ENCODE measurements at regions not wholly inside any gene's neighbourhood (a gene's known extent, or its start where the extent isn't known, plus 50 kb on each side); places are given as distances from the start of the nearest gene placed in this dataset.

DNA sequence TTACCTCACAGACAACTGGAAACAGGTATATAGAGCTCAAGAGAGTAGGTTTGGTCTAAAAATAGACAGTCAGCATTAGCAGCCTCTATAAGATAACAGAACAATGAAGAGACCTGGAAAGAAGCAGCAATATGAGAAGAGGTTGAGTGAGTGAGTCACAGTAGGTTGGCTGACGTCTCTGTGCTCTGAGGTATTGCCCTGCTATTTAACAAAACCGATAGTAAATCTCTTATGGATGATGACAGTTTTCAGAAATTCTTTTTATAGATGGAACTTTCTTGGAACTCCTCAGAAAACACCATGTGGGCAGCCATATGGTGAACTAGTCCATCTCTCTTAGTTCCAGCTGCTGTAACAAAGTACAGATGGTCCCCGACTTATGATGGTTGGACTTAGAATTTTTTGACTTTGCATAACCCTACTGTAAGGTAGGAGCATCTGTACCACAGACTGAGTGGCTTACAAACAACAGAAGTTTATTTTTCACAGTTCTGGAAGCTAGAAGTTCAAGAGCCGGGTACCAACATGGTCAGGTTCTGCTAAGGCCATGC is 123.5 kb downstream of the MBD2 start:
- DNase-seq (ENCODE audit: low read depth, low spot score) = no peak

DNA sequence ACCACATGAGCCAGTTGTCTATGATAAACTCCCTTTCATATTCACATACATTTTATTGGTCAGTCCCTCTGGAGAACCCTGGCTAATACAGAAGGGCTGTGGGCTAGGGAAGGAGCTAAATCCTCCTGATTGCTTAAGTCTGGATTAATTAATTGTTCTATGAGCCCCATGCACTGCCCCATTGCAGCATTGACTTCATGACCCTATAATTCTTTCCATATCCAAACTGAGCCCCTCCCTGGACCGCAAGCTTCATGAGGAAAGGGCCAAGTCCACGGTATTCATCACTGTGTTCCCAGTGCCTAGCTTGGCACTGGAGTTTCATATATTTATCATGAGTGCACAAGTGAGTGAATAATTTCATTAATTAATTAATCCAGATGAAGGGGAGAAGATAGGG is 124.0 kb downstream of the MBD2 start:
- no peak for DNase-seq (ENCODE audit: low read depth, low spot score)

DNA sequence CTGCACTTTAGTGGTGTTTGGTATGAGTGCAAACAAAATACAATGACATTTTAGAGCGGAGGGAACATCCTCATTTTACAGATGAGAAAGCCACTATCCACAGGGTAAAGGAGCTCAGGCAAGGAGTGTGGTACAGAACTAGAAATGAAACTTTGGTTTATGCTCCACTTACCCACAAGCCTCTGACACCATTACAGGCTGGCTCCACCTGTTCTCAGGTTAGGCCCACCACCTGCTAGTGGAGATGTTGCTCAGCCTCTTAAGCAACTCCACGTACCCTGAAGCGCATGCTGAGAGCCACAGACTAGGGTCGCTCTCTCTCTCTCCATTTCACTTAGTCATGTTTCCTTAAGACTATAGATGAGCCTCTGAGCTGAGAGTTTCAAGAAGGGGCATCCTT is 130.0 kb downstream of the MBD2 start:
- no peak for DNase-seq (ENCODE audit: low read depth, low spot score)

DNA sequence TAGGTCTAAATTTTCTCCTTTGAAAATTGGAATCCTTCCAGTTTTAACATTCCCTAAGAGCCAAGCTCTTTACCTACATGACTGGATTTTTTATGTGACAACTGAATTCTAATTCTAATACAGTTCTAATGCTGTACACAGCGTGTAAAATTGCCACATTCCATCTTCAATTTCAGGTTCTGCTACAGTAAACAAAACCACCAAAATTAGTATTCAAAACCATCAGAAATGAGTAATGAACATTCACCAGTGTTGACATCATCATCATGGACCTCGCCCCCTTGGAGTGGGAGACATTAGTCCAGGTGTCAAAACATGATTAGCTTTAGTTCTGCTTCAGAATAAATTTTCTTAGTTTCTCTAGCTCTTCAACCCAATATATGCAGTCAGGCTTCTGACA is 133.6 kb downstream of the MBD2 start:
- no peak for DNase-seq (ENCODE audit: low read depth, low spot score)

DNA sequence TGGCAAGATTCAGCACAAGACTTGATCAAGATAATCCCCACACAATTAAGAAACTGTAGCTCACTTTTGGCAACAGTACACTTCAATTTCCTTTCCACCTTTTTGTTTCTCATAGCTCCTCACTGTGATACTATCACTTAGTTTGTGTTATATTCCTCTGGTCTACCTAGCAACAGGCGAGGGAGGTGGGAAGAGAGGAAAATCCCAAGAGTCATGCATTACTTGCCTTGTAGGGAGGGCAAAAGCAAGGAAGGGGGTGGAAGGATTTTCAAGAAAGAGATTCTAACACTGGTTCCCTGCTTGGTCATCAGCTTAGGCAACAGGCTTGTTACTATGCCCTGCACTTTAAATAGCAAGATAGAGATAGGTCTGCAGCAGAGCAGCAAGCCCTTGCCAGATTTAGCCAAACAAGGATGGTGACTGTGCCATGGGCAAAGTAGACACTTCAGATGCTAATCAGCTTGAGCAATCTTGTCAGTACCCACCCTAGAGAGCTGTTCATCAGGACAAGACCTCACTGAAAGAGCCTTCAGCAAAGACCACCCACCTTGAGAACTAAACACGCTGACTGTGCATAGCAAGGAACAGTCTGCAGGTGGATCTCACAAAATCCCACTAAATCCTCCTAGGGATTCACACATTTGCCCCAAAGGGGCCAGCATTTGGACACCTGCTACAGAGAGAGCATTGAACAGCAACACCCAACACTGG is 134.6 kb downstream of the MBD2 start:
- no peak for DNase-seq (ENCODE audit: low read depth, low spot score)

DNA sequence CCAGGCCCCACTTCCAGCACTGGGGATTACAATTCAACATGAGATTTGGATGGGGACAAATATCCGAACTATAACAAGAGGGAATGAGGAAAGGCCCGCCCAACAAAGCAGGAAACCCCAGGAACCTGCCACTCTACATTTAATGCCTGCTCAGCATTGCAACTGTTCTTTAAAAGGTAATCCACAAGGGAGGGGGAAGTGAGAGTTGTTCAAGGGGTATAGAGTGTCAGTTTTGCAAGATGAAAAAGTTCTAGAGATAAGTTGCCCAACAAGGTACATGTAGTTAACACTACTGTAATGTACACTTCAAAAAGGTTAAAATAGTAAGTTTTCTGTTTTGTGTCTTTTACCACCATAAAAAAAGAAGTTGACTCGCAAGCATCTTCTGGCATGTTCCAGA is 137.6 kb downstream of the MBD2 start:
- no peak for DNase-seq (ENCODE audit: low read depth, low spot score)

DNA sequence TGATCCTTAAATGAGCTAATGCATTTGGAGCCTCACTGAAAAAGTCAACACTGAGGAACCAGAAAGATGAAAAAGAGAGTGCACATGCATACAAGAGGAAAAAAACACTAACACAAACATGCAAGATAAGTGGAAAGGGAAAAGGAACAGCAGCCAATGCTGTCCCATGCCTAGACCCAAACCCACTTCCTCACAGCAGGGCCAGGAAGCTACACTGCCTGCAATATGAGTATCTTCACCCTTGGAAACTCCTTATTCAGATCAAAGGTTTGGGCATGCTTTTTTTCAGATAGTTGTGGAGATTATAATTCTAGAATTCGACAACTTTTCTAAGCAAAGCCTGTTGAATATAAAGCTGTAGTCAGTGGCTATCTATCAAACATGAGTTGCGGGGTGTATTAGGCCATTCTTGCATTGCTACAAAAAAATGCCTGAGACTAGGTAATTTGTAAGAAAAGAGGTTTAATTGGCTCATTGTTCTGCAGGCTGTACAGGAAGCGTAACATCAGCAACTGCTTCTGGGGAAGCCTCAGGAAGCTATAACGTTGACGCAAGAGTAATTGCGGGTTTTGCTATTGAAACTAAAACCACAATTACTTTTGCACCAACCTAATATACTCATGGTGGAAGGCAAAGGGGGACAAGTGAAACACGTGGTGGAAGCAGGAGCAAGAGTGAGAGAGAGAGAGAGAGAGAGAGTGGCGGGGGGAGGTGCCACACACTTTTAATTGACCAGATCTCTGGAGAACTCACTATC is 138.2 kb downstream of the MBD2 start:
- DNase-seq (ENCODE audit: low read depth, low spot score) = no peak

DNA sequence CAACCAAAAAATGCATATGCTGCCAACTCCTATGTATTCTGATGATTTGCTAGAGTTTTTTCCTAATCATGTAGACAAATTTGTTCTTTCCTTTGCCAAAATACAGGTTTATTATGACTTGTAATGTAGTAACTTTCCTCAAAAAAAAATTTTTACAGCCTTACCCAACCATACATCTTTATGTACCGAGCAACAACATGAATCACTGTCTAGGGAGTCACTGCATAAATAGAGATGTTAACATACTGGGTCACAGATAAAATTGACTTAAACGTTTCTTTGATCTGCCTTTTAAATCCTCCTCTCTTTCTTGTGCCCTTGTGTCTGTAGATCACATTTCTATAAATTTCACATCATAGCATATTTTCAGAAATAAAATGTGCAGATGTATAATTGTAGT is 143.6 kb downstream of the MBD2 start:
- no peak for DNase-seq (ENCODE audit: low read depth, low spot score)

DNA sequence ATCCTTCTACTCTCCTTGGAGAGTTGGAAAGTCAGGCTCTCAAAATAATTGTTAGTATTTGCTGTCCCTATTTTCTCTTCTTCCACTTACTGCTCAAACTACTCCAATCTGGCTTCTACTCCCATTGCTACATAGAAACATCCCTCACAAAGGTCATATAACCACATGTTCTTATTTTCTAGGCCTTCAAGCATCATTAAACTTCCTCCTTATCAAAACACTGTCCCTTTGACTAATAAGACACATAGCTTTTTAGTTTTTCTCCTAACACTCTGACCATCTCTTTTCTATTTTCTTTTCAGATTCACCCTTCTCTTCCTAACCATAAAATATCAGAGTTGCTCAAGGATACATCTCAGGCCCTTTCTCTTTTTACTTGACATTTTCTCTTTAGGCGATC is 148.3 kb downstream of the MBD2 start:
- no peak for DNase-seq (ENCODE audit: low read depth, low spot score)

DNA sequence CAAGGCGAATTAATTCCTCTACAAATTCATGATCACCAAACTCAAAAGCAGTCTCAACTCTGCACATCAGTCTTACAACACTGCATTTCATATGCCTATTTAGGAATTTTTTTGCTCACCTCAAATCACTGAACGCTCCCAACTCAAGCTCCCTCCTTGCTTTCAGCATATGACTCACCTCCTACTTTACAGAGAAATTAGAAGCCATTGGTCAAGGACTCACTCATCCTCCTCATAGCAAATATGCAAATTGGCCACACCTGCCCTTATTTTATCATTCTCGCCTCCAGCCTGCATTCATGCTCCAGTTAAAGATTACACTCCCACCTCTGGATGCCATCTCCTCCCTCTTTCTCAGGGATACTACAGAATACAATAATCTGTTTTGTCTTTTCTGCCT is 148.8 kb downstream of the MBD2 start:
- no peak for DNase-seq (ENCODE audit: low read depth, low spot score)

DNA sequence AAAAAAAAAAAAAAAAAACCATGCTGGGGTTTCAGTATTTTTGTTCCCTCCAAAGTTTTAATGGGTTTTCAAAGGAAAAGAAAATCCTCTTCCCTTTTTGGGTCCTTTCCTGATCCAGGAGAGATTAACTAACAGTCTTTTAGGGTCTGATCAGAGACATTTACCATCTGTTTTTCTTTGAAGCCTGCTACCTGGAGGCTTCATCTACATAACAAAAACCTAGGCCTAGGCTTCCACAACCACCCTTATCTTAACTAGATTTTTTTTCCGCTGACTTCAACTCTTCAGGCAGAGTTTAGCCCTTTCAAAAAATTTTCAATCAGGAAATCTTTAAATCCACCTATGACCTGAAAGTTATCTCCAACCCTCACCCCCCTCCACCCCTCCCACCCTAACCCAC is 154.7 kb downstream of the MBD2 start:
- peak; percentile 51 for DNase-seq (ENCODE audit: low read depth, low spot score)

DNA sequence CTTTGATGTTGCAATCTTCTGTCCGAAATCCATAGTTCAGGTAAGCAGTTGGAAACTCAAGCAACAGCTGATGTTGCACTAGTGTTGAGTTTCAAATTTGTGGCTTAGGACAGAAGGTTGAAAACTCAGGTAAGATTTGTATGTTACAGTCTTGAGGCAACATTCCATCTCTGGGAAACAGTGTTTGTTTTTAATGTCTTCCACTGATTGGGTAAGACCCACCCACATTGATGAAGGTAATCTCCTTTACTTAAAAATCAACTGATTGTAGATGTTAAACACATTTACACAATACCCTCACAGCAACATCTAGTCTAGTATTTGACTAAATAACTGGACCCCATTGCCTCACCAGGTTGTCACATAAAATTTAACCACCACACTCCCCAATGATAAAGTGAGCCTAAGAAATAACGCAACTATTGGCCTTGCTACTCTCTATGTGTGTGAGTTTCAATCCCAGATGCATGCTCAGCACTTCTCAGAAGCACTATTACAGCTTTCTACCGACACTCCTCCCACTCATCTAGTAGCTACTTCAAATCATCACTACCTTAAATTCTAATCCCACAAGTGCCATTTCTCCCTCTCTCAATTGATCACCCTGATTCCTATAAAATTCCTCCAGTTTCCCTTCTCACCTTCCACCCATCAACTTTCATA is 164.0 kb downstream of the MBD2 start:
- DNase-seq (ENCODE audit: low read depth, low spot score) = no peak

DNA sequence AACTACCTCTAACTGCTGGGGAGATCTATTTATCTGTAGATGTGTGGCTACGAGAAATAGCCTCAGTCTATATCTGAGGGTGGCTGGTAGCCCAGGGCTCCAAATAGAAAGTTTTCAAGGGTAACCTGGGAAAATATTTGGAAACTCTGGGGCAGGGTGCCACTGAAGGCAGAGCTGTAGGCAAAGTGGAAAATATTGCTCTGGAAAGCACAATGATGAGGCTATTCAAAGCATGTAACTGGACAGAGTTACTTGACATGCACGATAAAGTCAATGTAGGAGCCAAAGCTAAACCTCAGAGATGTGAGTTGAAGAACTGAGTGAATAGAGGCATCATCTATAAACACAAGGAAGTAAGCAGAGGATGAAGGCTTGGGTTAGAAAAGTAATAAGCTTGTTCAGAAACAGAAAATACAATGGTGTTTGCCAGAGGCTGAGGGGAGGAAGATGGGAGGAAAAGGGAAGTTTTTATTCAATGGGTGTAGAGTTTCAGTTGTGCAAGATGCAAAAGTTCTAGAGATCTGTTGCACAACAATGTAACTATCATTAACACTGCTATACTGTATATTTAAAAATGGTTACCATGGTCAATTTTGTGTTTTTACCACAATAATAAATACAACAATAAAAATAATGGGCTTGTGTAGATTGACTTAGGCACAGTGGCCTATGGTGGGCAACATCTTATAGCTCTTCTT is 171.6 kb downstream of the MBD2 start:
- DNase-seq (ENCODE audit: low read depth, low spot score) = no peak

DNA sequence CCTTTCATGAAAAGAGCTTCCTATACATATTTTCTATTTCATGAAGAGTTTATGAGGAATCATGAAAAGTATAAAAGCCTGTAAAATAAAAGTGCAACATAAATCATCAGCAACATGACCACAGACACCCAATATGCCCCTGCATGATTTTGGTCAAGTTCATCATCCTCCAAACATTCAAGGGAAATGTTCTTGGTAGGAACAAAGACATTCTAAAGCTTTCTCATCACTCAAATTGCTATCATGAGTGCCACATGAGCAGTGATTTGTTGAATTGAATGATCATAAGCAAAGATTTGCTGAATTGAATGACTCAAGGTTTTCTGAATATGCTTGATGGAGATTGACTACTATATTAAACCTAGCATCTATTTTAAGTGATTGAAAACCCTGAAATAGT is 172.2 kb downstream of the MBD2 start:
- no peak for DNase-seq (ENCODE audit: low read depth, low spot score)

DNA sequence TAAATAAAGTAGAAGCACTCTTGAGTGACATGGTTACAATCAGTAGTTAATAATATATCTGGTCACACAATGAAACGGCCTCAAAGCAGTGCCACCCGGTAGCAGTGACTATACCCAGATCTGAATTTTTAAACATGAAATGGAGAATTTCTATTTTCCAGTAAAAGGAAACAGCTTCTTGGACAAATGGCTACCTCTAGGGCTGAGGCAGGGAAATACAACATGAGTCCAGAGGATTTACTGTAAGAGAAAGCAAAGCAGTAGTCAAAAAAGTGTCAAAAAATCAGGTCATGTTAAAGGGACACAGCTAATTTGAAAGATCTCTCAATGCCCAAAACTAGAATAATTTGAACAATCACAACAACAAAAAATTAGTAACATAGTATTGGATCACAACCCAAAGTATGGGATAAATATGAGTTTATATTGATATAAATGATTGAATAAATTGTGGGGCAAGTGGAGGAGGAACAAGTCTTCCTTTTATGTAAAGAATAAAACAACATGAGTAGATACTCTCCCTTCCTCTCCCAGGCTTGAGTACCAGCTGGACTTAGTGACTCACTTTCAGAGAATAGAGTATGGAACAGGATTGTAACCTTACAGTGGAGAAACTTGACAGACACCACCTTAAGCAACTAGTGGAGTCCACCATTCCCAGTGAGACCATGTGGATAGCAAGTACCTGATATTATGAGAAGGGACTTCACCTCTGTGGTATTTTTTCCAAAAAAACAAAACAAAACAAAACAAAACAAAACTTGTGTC is 180.8 kb downstream of the MBD2 start:
- DNase-seq (ENCODE audit: low read depth, low spot score) = no peak

DNA sequence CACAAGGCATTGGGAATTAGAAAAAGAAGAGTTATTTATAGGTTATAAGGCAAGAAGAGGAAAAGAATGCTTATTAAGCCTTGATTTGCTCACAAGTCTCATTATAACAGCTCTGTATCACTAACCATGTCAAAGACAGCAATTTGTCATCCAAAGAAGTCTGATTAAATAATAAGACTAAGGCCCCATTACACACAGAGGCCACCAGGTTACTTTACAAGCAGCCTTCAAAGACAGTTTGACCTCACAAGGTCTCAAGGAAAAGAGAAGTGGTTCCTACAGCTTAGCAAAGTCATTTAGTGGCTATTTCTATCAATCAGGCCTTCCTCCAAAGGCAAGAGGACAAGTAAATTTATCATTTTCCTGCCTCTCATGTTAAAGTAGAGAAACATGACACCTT is 188.5 kb downstream of the MBD2 start:
- no peak for DNase-seq (ENCODE audit: low read depth, low spot score)

DNA sequence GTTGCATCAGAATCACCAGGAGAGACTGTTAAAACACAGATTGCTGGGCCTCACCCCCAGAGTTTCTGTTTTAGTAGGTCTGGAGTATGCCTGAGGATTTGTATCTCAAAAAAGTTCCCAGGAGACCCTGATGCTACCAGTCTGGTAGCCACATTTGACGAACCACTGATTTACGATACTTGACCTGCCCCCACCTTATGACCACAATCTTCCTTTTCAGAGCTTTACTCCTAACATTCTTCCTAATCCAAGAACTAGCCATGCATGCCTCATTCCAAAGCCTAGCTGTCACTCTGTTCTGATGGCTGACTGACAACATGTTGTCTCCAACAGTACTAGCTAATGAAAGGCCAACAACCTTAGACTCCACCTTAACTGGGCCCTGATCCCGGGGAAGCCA is 191.4 kb downstream of the MBD2 start:
- DNase-seq (ENCODE audit: low read depth, low spot score) = no peak

DNA sequence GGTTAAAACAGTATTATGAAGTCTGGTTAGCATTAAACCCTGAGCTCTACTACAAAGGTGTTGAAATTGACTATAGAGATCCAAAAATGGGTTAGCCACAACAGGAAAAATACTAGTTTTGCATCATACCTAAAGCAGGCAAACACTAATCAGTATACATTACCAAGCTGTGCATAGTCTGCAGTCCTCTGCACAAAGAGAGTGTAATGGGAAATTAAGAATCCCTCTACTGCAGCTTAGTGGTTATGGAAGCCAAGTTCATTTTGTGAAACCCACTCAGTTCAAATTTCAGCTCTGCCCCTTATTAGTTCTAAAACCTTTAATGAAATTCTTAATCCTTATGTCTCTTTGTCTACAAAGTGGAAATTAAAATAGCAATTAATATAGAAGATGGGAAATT is 192.1 kb downstream of the MBD2 start:
- no peak for DNase-seq (ENCODE audit: low read depth, low spot score)

DNA sequence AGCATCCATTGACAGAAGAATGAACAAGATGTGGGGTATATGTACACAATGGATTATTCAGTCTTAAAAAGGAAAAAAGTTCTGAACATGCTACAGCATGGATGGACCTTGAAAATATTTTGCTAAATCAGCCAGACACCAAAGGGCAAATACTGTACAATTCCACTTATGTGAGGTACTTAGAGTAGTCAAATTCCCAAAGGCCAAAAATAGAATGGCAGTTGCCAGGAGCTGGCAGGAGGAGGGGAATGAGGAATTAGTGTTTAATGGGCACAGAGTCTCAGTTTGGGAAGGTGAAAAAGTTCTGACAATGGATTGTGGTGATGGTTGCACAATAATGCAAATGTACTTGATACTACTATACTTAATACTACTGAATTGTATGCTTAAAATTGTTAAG is 193.2 kb downstream of the MBD2 start:
- DNase-seq (ENCODE audit: low read depth, low spot score) = no peak

DNA sequence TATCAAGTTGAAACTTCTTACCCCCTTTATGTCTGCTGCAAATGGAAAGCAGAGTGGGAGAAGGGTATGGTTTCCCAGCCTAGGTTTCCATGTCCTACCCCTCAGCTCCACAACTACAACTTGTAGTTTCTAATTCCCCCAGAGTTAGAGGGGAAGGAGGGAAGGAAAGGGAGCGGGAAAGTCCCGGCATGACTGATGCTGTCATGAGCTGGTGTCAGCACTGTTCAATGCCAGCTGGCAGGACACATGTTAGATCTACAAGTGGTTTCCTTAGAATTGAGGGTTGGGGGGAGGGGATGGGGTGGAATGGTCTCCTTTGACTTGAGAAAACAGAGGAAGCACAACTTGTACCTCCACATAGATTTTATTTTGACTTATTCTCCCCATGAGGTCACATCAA is 194.0 kb downstream of the MBD2 start:
- no peak for DNase-seq (ENCODE audit: low read depth, low spot score)

DNA sequence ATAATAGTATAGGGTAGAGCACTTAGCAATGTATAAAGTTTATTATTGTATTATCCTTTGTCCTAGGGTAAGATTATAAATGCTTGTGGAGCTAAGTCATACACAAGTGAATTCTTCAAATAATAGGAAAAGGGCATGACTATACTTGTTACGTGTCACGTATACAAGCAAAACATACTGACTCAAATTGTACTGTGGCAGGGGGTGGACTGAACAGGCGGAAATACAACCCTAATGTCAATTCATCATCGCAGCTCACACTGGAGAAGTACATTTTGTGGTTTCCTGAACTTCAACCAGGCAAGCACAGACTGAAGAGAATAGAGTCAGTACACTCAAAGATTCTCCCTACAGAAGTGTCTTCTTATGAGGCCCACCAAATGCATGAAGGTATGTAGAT is 201.0 kb downstream of the MBD2 start:
- DNase-seq (ENCODE audit: low read depth, low spot score) = no peak
